NCI-H1694 (cell line): ENCODE measurements at regions not wholly inside any gene's neighbourhood (a gene's known extent, or its start where the extent isn't known, plus 50 kb on each side); places are given as distances from the start of the nearest gene placed in this dataset.
"Not testable (repeated sequence)": the region's sequence is repeated elsewhere in the genome, so short reads cannot be mapped to it uniquely, and the experiment has no call there.

ENCODE experiments used
- DNase-seq: peaks from one replicate; lab custom pipeline; 2025; lab: John Stamatoyannopoulos, UW

DNA sequence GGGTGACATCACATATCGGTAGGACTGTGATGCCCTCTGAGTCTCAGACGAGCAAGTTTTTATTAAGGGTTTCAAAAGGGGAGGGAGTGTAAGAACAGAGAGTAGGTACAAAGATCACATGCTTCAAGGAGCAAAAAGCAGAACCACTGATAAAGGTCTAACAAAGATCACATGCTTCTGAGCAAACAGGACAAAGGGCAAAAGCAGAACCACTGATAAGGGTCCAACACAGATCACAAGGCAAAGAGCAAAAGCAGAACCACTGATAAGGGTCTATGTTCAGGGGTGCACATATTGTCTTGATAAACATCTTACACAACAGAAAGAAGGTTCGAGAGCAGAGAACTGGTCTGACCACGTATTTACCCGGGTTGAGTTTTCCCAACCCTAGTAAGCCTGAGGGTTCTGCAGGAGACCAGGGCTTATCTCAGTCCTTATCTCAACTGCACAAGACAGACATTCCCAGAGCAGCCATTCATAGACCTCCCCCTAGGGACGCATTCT lies 604.2 kb upstream of the GYPC start:
- DNase-seq = not testable (repeated sequence)

DNA sequence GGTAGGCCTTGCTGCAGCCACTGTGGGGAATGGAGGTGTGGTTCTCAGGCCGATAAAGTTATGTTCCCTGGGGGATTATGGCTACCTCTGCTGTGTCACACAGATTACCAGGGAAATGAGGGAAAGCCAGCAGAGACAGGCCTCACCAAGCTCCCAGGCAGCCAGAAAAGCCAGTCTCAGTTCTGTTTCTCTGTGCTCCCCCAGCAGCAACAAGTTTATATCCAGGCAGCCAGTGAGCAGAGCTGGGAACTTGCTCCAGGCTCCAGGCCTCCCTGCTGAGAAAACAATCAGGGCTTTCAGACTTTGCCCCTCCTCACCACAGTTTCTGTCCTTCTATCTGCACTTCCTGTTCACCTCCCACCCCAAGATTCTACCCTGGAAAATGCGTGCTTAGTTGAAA lies 596.6 kb upstream of the GYPC start:
- no peak for DNase-seq

DNA sequence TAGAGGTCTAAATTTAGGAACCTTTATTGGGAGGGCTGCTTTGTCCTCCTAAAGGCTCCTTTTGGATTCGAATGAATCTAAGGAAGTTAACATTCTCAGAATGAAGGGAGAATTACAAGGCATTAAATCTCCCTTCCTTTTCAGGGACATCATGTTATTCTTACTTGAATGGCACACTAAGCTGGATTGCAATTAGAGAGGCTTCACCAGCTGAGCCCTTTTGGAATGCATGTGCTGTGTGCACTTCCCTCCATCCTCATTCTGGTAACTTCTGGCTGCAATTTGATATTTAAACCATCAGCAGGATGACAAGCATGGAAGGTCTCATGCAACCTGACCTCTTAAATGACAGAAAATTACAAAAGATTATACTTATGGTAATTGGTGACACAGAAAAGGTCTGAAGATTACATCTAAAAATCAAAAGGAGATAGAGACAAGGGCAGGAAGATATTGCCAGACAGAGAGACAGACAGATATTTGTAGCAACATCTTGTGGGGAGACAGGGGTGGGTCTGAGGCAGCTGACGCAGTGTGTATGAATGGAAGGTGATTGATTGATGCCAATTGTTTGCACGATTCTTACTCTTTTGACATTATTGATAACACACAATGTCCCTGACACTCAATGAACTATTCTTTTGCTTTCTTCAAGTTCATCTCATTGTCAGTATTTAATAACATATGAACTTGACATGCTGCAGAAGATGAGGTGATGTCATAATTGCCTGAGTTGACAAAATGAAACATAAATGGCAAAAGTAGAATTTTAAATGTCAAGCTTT lies 570.8 kb upstream of the GYPC start:
- no peak for DNase-seq

DNA sequence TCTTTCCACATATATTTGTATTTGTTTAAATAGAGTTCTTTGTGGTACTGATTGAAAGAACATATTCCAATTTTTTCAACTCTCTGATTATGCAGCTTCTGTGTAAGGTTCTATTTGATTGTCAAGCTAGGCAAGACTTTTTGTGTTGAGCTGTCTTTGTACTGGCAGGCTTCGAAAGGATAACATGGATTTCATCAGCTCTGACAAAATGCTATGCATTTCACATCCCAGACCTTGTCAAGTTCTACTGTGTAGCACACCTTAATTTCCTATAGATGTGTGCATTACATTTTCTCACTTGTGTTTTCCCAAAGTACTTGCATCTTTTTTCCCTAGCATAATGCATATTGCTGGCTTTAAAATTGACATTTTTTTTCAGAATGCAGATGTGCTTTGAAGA lies 555.0 kb upstream of the GYPC start:
- DNase-seq = no peak

DNA sequence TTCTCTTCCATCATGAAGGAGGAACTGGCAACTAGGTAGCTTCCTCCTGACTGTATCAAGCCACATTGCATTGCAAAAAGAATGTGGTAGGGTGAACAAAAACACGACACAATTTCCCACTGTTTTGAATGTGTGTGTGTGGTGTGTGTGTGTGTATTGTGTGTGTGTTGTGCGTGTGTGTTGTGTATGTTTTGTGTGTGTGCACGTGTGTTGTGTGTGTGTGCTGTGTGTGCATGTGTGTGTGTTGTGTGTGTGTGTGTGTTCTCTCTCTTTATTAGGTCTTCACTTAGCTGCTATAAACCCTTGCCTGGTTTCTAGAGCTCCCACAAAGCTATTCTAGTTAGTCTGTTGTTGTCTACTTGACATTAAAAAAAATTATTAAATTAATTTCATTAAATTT lies 550.0 kb upstream of the GYPC start:
- DNase-seq = no peak

DNA sequence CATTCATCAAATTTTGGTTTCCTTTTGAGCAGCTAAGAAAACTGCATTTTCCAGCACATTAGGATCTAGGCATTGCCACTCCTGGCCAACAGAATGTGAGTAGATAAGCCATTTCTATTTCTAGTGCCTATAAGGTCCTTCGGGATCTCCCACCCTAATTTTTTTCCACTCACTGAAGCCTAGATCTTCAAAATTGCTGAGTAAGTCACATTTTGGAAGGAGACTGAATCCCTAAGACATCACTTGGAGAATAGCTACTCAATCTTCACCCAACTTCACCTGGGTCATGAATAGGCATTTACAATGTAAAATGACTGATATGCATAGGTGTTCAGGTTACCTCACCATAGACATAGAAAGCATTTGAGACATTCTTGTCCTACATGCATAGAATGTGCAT lies 548.1 kb upstream of the GYPC start:
- DNase-seq = no peak

DNA sequence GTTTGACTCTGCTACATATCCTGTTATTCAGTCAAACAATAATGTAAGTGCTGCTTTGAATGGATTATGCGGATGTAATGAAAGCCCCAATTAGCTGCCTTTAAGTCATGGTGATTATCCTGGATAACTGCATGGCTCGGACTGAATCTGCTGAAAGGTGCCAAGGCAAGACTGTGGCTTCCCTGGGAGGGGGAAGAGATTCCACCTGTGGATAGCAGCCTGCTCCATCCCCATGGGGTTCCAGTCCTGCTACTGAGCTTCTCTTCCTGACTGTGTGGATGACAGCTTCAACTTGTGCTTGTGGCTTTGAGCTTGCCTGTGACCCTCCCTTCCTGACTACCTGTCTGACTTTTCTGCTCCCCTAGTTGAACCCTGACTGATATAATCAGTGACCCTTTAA lies 540.0 kb upstream of the GYPC start:
- no peak for DNase-seq

DNA sequence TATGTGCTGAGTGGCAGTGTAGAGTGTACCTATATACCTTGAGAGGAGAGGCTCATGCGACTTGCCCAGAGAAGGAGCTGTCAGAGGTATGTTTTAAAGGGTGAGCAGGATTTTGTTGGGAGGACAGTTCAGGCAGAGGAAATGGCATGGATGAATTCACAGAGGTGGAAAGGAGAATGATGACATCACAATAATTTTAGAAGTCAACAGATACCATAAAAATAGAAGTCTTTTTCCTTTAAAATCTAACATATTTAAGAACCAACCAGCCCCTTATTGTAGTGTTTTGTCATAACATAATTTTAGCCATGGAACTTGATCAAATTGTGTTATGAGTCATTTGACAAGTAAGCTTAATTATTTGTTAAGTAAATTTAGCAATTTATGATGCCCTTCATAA lies 538.1 kb upstream of the GYPC start:
- no peak for DNase-seq

DNA sequence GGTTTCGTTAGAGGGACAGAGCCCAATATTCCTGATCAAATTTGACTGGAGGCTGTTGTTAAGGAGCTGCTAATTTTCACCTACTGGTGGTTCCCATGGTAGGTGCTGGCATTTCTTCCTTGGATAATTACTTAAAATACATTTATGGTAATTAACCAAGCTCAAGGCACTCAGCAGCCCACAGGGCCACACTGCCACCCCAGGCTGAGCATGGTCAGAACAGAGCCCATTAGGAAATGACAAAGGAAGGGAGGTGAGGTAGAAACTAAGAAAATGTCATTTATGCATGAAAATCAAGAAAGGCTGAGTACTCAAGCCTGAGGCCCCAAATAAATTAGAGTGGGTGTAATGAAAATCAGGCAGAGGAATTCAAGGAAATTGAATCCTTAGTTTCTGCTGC lies 510.2 kb upstream of the GYPC start:
- no peak for DNase-seq

DNA sequence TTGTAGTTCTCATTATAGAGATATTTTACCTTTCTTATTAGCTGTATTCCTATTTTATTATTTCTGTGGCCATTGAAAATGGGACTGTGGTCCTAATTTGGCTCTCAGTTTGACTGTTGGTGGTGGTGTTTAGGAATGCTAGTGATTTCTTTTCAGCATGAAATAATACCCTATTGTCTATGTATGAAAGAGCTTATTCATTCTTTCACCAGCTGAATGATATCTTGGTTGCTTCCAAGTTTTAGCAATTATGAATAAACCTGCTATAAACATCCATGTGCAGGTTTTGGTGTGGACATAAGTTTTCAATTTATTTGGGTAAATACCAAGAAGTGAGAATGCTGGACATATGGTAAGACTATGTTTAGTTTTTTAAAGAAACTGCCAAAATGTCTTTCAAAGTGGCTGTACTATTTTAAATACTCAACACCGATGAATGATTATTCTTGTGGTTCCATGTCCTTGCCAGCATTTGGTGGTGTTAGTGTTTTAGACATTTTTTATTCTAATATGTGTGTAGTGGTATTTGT lies 501.6 kb upstream of the GYPC start:
- DNase-seq = no peak

DNA sequence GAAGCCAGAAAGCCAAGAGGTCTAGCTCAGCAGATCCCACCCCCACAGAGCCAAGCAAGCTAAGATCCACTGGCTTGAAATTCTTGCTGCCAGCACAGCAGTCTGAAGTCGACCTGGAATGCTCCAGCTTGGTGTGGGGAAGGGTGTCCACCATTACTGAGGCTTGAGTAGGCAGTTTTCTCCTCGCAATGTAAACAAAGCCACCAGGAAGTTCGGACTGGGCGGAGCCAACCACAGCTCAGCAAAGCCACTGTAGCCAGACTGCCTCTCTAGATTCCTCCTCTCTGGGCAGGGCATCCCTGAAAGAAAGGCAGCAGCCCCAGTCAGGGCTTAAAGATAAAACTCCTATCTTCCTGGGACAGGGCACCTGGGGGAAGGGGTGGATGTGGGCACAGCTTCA lies 495.0 kb upstream of the GYPC start:
- not testable (repeated sequence) for DNase-seq

DNA sequence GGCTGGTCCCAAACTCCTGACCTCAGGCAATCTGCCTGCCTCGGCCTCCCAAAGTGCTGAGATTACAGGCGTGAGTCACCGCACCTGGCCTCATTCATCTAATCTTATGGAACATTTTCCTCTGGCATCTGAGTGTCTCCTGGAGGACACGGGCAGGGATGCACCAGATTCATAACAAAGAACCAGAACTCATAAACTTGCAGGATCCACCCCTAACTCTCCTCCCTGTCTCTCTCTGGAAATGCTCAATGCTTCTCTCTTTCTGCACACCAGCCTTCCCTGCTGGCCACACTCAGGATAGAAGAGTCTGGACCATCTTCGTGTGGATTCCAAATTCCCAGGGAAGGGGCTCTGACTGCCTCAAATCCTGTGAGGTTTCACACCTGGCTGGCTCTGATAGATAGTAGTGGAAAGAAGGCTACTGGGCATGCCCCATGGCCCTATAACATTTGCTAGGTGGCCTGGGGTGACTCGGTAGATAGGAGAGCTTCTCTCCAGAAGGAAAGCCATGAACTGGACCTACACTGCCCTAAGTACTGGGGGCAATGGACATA lies 483.2 kb upstream of the GYPC start:
- no peak for DNase-seq

DNA sequence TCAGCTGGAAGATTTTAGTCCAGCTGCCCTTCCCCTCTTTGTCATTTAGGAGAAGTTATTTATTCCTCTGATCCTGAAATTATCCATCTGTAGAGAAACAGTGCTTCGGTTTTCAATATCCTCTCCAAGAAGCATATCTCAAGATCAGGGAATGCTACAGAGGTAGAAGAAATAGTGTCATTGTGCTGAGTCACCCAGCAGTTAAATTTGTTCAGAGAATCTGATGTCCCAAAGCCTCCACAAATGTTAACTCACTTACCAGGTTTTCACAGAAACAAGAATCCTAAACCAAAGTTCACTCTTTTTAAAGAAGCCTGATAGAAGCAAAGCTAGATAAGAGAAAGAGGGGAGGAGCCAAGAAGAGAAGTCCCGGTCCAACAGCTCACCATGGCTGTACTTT lies 480.7 kb upstream of the GYPC start:
- DNase-seq = no peak

DNA sequence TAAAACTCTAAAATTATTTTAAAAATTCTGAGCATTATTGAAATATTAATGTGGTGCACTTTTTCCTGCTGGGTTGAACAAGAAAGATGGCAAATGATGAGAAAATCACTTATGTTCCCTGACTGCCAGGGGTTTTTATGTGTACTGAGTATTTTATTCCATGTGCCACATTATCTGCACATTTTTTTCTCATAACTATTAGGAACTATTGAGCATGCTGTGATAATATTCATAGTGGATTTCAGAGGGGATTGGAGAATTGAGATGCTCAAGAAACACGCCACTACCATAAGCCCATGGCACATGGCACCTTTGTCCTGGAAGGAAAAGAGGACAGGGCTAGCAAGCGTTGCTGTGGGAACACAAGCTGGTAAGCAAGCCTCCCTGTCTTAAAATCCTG lies 478.5 kb upstream of the GYPC start:
- no peak for DNase-seq

DNA sequence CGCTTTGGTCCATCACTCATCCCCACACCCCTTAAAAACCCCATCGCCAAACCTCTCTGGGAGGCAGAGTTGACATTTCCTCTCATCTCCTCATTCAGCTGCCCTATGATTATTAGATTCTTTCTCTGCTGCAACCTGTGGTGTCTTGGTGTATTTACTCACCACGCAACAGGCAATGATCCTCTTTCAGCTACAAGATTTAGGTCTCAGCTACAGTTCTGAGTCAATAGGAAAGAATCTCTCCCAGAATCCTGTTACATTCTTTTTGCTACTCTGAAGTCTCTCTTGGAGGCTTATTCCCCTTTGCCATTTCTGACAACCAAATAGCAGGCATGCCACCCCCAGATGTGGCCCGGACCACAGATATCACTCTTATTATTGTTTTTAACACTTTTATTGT lies 468.3 kb upstream of the GYPC start:
- DNase-seq = no peak

DNA sequence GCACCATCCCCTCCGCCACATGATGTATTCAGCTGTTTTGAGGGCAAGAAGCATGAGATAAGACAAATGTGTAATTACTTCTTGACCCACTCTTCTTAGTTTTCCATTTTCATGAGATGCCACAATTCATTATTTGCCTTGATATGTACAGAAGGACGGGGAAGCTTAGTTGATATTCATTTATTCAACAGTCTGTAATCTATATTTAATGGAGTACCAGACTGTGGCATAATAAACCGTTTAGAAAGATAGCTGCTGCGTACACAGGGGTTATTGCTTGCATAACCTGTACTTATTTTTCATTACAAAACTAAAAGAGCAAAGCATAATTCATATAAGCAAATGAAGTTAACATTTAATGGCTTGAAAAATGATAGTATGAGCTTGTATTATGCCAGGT lies 466.4 kb upstream of the GYPC start:
- DNase-seq = no peak

DNA sequence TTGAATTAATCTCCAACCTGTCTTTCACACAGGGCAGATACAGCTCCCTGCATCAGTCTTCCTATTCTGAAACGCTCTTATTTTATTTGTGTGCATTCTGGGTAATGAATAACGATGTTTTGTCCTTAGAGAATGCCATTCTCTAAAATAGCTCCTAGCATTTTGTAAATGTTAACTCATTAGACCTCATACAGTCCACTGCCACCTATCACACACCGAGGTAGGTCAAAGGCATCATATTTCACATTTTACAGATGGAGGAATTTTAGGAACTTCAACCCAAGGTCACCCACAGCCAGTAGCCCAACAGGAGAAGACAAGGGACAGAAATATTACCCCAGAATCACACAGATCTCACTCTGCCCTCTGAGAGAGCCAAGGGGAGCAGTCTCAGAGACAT lies 455.4 kb upstream of the GYPC start:
- DNase-seq = no peak

DNA sequence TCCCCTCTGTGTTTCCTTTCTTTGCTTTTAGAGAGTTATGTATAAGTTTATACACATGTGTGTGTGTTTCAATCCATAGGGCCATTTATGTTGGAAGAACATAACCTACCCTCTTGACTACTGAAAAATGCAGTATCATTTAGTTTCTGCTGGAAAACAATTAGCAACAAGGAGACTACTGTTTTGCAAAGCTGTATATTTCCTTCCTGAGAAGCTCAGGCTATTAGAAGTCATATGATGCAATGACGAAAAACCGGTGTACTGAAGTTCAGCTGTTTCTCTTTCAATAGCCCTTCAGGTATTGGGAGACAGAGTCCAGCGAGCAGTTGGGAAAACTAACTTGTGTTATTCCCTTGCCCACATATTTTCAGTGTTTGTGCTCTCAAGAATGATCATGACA lies 447.7 kb upstream of the GYPC start:
- DNase-seq = no peak

DNA sequence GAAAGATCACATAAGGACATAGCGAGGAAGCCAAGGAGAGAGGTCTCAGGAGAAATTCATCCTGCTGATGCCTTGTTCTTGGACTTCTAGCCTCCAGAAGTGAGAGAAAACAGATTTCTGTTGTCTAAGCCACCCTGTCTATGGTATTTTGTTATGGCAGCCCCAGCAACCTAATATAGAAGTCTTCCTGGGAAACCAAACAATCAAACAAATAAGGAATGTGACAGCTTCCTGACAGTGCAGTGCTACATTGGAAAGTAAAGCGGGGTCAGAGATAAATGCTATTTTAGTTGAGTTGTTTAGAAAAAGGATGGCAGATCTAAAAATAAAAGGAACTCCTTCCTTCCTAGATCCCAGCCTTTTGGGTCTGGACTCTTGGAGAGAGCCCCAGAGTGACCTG lies 443.2 kb upstream of the GYPC start:
- DNase-seq = no peak

DNA sequence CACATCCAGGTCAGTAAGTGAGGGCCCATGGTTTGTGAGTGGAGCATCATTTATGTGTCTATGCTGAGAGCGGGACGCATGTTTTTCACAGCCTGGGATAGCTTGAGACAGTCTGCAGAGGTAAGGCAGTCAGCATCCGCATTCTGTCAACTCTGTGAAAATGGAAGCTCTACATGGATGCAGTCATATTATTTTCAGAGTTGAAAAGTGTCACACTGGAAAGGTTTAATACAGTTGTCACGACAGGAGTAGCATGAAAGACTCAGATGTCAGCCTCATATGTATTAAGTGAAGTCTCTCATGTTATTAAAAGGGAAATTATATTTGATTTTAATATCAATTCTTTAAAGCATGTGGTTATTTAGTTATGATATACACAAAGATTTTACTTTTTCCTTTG lies 436.9 kb upstream of the GYPC start:
- DNase-seq = no peak

DNA sequence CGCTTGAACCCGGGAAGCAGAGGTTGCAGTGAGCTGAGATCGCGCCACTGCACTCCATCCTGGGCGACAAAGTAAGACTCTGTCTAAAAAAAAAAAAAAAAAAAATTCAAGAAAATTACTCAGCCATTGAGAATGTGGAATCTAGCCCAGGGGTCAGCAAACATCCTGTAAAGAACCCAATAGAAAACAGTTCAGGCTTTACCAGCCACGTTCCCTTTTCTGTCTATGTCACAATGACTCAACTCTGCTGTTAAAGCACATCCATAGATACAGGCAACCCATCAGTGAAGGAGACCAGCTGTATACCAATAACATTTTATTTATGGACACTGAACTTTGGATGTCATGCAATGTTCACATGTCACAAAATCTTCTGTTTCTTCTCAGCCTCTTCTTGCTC lies 435.6 kb upstream of the GYPC start:
- DNase-seq = no peak

DNA sequence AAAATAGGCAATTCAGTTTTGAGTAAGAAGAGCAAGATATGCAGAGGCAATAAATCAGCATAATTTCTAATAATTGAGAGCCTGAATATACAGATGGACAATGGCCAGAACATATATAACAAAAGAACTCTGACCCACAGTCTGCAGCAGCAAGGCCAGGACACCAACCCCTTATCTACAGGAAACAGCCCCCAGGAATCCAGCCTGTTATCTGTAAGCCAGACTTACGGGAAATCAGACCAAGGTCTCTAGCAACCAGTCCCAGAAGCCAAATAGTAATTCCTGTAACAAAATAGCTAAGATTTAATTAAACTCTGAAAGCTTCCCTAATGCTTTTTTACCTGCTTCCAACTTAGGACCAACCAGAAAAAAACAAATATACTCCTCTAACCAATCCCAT lies 434.5 kb upstream of the GYPC start:
- DNase-seq = no peak

DNA sequence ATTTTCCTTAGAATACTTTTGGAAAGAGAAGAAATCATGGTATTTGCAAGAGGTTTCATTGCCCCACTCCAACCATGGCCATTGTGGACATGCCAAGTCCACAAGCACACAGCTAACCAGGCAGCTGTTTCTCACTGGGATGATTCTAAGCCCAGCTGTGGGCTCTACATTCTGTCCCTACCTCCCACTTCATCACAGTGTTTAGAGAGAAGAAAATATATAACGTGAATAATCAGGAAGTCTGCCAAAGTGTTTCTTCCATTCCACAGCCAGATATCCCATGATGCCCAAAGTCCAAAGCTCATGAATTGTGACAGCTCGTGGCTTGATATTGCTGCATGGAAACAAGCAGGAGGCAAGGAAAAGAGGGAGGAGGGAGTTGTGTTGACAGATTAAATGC lies 433.7 kb upstream of the GYPC start:
- no peak for DNase-seq

DNA sequence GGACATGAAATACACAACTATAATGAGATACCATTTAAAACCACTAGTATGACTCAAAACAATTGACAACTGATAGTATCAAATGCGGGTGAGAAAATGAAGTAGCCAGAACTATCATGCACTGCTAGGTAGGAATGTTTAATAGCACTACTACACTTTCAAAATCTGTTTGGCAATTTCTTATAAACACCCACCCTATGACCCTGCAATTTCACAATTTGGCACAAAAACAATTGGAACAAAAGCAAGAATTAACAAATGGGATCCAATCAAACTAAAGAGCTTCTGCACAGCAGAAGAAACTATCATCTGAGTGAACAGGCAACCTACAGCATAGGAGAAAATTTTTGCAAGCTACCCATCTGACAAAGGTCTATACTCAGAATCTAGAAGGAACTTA lies 431.2 kb upstream of the GYPC start:
- DNase-seq = no peak
